ENCODE measurements at regions not wholly inside any gene's neighbourhood (a gene's known extent, or its start where the extent isn't known, plus 50 kb on each side); places are given as distances from the start of the nearest gene placed in this dataset.

GRCh38 chr20:22226849-22227700, 357.3 kb downstream of the FOXA2 start:
- Histone ChIP-seq H3K27ac (no peak overlapping the region), H3K36me3 (no peaks in the 10 kb centered on the region), H3K4me1 (no peaks in the 10 kb centered on the region), H3K27me3 (no peaks in the 10 kb centered on the region), H3K9me3 (no peaks in the 10 kb centered on the region), H3K4me3 (no peak overlapping the region)
- no peak for DNase-seq
- intact Hi-C loops (cut with DNase I; ENCODE audit: low total_unique reads), result no loop called here
- TF ChIP-seq CTCF (IDR thresholded peaks at IDR 0.05) (no peak), POLR2A (IDR thresholded peaks at IDR 0.05) (no peak)

GRCh38 chr20:22223236-22223635, 361.1 kb downstream of the FOXA2 start:
- intact Hi-C loops (cut with DNase I; ENCODE audit: low total_unique reads), result no loop called here
- no peak for TF ChIP-seq CTCF (IDR thresholded peaks at IDR 0.05)
- no peak for TF ChIP-seq POLR2A (IDR thresholded peaks at IDR 0.05)
- Histone ChIP-seq H3K4me1 (no peaks in the 10 kb centered on the region), H3K4me3 (no peak overlapping the region), H3K36me3 (no peaks in the 10 kb centered on the region), H3K27ac (no peak overlapping the region), H3K27me3 (no peaks in the 10 kb centered on the region), H3K9me3 (no peaks in the 10 kb centered on the region)
- DNase-seq, result no peak

- Histone ChIP-seq H3K4me3 (no peak overlapping the region), H3K27me3 (no peaks in the 10 kb centered on the region), H3K27ac (no peak overlapping the region), H3K4me1 (no peaks in the 10 kb centered on the region), H3K36me3 (no peaks in the 10 kb centered on the region), H3K9me3 (no peaks in the 10 kb centered on the region)
- DNase-seq, result no peak
- TF ChIP-seq POLR2A (IDR thresholded peaks at IDR 0.05) (no peak), CTCF (IDR thresholded peaks at IDR 0.05) (no peak)
- intact Hi-C loops (cut with DNase I; ENCODE audit: low total_unique reads), result no loop called here
Observed at GRCh38 chr20:22217712-22218352, 366.5 kb downstream of the FOXA2 start.

GRCh38 chr20:22216984-22217383, 367.4 kb downstream of the FOXA2 start:
- Histone ChIP-seq H3K27ac (no peak overlapping the region), H3K4me3 (no peak overlapping the region), H3K9me3 (no peaks in the 10 kb centered on the region), H3K27me3 (no peaks in the 10 kb centered on the region), H3K4me1 (no peaks in the 10 kb centered on the region), H3K36me3 (no peaks in the 10 kb centered on the region)
- TF ChIP-seq POLR2A (IDR thresholded peaks at IDR 0.05) (no peak), CTCF (IDR thresholded peaks at IDR 0.05) (no peak)
- DNase-seq, result no peak
- intact Hi-C loops (cut with DNase I; ENCODE audit: low total_unique reads), result no loop called here

- Histone ChIP-seq H3K4me3 (no peak overlapping the region), H3K36me3 (no peaks in the 10 kb centered on the region), H3K4me1 (no peaks in the 10 kb centered on the region), H3K27me3 (no peaks in the 10 kb centered on the region), H3K27ac (no peak overlapping the region), H3K9me3 (no peaks in the 10 kb centered on the region)
- intact Hi-C loops (cut with DNase I; ENCODE audit: low total_unique reads), result no loop called here
- DNase-seq, result no peak
- TF ChIP-seq CTCF (IDR thresholded peaks at IDR 0.05) (no peak), POLR2A (IDR thresholded peaks at IDR 0.05) (no peak)
Observed at GRCh38 chr20:22214296-22214695, 370.1 kb downstream of the FOXA2 start.
